NCI-H2107 treated with DMSO at 0.1 percent for 48 hours (cell line): ENCODE measurements at regions not wholly inside any gene's neighbourhood (a gene's known extent, or its start where the extent isn't known, plus 50 kb on each side); places are given as distances from the start of the nearest gene placed in this dataset.

Source experiments
- DNase-seq: peaks from one replicate; lab custom pipeline; 2025; ENCODE audit not compliant: unreplicated experiment; lab: John Stamatoyannopoulos, UW

DNA sequence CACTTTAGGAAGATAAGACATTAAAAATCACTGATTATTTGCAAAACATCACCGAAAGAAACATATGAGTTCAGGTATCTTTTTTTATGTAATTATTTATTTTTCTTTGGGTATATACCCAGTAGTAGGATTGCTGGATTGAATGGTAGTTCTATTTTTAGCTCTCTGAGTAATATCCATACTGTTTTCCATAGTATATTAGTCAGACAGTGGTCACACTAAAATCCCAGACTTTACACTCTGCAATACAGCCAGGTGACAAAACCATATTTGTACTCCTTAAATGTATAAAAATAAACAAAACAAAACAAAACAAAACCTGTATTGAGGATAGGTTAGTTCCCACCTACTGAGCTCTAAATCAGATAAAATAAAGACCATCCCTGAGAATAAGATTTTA is 1024.3 kb upstream of the EYS start:
- no peak for DNase-seq

DNA sequence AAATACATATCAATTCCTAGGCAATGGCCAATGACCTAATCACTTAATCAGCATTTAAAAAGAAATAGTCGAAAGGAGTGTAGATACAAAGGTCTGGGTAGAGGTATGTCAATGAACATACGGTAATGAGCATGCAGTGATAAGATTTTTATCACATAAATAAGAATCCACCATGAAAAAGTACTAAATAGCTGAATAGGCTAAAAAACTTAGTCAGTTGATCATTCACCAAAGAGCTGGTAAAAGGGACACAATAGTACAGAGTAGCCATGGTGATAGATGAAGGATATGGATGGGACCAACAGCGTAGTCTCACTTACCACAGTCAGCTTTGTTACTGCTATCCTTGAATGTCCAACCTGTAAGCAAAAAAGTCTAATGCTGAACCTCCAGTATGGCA is 1018.6 kb upstream of the EYS start:
- no peak for DNase-seq

DNA sequence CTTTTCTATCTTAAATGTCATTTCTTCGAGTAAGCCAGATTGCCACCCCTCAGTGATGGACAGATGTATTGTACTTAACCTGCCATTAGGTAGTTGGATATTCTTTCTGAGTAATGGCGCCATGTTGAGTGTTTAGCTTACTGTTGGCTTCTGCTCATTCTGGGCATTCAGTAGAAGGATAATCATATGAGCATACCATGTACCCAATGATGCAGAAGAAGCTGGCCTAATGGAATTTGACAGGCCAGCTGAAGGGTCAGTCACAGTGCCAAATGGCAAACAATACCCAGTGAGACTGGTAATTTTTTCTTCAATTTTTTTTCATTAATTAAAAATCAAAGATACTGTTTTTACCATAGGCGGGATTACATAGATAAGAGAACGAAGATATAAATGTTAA is 1010.8 kb upstream of the EYS start:
- DNase-seq: no peak

DNA sequence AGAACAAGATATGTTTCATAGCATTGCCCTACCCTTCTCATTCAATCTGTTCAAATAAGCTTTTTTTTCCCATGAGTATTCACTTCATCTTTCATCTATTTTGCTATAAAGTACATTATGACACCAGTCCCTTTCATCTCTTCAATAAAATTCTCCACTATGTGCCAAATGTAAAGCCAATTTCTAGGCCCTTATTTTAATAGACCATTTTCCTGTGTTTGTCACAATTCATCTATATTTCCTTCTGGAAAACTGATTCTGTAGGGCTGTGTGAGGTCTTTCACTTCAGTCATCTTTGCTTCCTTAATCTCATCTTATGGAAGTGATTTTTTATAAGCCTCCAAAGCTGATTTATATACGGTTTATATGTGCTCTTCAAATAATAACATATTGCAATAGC is 992.4 kb upstream of the EYS start:
- no peak for DNase-seq

DNA sequence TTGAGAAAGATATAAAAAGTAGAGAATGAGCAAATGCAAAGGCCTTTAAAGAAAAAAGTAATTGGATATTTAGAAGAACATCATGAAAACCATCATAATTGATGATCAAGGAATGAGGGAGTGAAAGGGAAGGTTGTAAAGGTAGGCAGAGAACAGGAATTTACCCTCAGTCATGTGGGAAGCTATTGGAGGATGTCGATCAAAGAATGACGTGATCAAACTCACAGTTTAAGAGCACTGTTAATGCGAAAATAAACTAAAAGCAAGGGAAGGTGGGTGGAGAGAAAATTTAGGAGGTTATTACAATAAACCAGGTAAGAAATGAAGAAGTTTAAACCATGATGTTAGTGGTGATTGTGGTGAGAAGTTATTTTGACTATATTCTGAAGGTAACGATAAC is 982.6 kb upstream of the EYS start:
- no peak for DNase-seq

DNA sequence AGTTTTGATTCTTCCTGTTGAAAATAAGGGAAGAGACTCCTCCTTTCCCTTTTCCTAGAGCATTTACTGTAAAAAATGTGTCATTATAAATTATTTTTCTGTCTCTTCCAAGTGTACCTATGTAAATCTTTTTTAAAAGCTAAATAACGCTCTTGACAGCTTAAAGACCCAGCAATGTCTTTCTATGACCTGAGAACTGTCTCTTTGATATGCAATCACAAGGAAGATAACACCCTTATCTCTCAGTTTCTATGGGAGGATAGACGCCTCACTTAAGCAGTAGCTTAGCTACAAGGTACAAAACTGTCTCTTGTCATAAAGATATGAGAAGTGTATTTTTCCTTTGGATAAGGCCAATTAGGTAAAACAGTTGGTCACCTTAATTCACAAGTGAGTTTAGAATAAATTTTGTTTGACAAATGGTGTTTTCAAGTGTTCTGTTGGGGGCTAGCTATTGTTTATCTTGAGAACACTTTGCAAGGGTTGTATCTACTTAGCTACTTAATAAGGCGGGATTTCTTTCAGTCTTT is 980.6 kb upstream of the EYS start:
- DNase-seq: no peak

DNA sequence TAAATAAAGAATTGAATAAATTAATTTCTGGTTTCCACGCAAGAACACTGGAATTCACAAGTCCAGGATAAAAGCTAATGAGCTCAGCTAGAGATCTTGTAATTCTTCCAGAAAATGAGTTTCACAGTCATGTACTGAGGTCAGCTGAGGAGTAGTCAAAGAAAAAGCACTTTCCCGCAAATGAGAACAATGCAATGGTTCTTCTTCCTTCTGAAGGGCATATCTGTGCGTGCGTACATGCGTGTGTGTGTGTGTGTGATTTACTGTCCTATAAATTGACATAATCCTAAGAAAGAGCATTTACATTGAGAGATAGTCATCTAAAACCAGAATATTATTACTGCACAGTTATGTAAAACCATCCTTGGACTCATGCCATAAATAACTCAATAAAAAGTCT is 968.9 kb upstream of the EYS start:
- no peak for DNase-seq

DNA sequence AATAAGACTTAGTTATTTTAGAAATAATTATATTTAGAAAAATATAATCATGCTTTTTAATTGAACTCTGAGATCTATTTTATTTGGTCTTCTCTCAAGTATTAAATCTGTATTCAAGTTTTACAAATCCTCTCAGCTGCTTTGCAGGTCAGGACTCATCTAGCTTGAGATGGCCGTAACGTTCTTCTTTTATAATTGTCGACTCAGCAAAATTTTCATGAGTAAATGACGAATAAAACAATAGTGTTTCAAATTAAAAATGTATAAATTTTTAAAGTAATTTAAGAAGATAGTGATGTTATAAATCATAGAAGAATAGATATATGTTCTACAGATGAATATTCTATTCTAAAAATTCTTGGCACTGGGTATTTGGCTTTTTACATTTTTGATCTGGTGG is 957.1 kb upstream of the EYS start:
- no peak for DNase-seq

DNA sequence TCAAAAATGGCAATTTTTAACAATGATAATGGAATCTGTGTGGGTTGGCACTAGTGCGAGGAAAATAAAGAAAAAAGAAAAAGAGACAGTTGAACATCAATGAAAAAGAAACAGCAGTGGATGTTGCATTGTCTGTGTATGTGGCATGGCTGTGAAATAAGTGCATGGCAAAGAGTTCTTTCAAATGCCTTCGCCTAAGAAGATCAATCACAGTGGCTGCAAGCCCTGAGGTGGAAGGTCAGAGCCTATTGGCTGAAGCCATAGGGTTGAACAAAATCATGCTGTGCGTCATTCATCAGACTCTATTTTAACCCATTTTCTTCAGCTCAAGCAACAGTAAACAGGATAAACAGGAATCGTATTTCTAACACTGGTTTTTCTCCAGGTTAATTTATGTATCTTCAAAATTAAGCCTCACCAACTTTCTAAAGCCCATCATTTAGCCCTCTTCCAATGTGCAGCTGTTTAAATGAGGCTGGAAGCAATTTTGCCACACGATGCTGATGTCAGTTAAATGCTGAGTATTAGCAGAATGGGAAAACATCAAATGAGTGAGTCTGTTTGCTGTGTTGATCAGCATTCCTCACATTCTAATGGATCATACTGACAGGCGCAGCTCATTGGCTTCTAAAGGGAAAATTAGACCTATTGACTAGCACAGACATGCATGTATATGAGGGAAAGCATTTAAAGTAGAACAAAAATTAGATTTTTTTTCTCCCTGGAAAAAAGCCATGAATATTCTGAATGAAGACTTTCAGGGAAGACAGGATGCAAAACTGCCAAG is 955.9 kb upstream of the EYS start:
- no peak for DNase-seq

DNA sequence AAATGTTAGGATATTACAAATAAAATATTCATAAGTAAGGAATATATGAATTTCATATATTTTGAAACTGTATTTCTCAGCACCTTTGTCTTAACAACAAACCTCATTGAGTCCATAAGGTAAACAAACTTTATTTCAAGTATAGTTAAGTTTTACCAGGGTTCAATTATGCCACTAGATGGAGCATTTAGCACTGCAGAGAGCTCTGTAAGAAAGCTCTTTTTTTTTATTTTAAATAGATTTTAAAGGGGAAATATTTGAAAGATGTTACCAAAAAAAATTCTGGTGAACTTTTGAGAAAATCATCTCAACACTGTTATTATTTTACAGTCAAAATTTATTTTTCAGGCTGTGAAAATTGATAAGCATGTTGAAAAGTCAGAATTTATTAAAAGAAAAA is 955.2 kb upstream of the EYS start:
- no peak for DNase-seq

DNA sequence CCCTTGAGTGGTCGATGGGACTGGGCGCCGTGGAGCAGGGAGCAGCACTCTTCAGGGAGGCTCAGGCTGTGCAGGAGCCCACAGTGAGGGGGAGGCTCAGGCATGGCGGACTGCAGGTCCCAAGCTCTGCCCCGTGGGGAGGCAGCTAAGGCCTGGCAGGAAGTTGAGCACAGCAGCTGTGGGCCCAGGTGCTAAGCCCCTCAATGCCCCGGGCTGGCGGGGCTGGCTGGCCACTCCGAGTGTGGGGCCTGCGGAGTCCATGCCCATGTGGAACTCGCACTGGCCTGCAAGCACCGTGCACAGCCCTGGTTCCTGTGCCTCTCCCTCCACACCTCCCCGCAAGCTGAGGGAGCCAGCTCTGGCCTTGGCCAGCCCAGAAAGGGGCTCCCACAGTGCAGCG is 948.4 kb upstream of the EYS start:
- no peak for DNase-seq

DNA sequence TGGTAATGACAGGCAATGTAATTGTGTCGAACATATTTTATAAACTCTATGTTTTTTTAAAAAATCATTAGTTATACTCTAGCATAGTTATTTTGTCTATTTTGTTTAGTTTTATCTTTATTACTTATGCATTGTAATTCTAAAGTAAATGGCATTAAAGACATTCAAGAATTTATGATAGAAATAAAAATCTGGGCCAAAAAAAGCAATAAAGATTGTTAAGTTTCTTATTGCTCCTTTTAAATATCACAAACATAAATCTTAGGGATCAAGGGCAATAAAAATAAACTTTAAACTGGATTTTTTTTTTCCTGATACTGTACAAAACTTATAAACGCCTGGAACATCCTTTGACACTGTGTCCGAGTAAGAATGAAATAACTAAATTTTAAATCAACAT is 931.5 kb upstream of the EYS start:
- no peak for DNase-seq

DNA sequence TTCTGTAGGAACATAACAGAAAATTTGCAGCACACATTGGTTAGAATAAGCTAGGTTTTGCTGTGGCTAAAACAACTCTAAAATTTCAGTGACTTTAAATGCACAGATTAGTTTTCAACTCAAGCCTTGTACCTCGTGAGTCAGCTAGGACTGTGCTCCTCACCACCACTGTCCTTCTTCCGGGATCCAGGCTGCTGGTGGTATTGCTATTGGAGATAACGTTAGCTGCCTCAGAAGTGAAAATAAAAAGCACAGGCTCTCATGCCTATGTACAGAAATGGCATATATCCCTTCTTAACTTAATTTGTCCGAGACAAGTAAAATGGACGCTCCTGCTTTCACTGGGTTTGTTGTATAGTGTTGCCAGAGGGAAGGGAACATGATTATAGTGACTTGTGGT is 931.1 kb upstream of the EYS start:
- no peak for DNase-seq

DNA sequence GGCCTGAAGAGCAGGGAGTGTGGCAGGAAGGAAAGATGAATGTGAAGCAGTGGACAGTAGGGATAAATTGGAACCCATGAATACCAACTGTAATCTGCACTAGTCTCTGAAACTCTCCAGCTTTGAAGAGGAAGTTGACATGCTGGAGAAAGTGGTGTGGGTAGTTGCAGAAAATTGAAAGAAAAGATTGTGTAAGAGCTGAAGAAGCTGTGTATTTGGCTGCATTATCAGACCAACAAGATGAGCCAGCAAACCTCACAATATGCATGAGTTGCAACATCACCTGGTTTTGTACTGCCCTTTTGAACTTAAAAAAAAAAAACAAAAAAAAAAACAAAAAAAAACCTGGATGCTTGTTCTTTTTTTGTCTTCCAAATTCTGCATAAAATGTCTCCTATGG is 921.9 kb upstream of the EYS start:
- no peak for DNase-seq

DNA sequence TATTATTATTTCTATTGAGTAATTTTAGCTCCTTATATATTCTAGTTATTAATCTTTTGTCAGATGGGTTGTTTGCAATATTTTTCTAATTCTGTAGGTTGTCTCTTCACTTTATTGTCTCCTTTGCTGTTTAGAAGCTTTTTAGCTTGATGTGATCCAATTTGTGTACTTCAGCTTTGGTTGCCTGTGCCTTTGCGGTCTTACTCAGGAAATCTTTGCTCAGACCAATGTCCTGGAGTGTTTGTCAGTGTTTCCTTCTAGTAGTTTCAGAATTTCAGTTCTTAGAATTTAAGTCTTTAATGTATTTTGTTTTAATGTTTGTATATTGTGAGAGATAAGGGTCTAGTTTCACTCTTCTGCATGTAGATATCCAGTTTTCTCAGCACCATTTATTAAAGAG is 916.0 kb upstream of the EYS start:
- no peak for DNase-seq

DNA sequence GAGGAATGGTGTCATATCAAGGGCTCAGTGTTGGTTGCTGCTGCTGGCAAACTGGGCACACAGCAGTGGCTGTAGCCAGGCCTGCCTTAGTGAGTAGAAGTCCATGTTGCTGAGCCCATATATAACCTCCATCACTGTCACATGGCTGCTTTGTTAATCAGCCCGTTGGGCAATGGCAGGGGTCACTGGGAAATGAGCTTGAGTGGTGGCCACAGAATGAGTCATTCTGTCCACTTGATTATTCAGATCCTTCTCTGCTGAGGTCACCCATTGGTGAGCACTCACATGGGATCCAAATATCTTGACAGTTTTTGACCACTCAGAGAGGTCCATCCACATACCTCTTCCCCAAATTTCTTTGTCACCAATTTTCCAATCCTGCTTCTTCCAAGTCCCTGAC is 898.9 kb upstream of the EYS start:
- DNase-seq: no peak

DNA sequence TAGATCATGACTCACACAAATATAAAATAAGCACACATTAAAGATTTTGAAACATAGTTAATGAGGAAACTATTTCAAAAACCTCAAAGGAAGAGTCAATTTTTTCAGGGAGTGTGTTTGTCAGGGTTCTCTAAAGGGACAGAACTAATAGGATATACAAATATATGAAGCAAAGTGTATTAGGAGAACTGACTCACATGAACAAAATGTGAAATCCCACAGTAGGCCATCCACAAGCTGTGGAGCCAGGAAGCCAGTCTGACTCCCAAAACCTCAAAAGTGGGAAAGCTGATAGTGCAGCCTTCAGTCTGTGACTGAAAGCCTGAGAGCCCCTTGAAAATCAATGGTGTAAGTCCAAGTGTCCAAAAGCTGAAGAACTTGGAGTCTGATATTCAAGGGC is 898.0 kb upstream of the EYS start:
- no peak for DNase-seq

DNA sequence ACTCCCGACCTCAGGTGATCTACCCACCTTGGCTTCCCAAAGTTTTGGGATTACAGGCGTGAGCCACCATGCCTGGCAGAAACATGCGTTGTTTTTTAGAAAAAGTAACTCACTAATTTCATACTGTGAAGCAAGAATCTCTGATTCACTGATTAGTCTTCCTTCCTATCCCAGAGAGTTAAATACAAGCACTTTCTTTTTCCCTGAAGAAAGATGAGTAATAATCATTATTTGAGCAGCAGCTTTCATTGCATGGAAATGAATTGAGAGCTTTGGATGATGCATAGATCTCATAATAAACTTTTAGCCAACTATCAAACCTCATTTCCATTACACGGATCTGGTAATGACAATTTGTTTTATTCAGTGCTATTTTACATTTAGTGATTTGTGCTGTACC is 892.5 kb upstream of the EYS start:
- no peak for DNase-seq

DNA sequence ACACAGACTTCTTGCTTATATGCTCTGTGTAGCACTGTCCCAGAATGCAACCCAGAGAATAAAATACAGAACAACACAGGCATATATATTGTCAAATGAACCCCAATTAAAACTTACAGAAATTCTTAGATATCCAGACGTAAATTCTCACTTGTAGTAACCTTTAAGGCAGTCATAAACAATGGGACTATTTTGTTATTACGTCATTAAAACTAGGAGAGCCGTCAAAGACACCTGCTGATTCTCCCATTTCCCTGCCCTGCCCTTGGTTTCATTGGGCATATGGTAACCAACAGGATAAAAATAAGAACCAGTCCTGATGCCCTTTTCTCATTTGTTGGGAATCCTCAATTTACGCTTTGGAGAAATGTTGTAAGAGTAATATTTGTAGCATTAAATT is 871.3 kb upstream of the EYS start:
- no peak for DNase-seq

DNA sequence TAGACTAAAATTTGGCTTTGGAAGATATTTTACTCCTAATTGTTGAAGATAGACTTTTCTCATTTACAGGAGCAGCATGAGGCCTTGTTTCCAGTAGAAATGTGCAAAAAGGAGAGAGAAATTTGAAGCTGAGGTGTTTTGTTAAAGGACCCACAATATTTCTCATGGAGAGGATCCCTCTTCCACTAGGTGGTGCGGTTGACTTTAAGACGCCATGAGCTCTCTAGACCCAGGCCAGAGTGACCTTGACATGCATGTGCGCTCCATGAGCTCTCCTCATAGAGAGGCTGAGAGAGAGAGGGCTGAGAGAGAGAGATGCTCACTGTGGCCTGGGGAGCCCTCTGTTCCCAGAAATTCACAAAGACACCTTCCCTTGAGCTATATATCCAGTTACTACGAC is 861.2 kb upstream of the EYS start:
- DNase-seq: no peak

DNA sequence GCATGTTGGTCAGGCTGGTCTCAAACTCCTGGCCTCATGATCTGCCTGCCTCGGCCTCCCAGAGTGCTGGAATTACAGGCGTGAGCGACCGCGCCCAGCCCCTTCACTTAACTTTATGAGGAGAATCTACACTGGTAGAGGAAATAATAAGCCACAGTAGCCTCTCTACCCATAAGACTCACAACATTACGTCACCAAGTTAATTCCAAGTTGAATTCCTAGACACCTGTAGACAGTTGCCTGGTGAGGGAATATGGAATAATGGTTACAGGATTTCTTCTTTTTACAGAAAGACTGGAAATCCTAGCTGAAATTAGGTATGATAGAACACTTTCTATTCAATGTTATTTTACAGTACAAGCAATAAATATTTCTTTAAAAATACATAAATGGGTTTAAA is 854.5 kb upstream of the EYS start:
- no peak for DNase-seq

DNA sequence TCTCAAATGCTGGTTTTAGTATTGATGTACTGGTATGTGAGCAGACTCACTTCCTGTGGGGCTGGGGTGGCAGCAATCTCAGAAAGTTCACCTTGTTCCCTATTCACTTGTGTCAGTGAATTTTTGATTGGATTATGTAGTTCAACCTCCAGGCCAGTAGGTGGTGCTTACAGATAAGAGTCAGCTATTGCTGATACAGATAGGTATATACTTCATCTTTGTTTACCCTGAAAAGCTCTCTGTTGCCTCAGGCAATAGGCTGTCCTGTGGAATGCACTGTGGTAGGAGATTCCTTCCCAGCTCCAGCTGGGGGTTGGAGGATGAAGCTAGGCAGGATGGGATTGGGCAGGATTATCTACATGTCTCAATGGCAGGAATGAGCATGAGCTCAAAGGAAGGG is 851.2 kb upstream of the EYS start:
- no peak for DNase-seq

DNA sequence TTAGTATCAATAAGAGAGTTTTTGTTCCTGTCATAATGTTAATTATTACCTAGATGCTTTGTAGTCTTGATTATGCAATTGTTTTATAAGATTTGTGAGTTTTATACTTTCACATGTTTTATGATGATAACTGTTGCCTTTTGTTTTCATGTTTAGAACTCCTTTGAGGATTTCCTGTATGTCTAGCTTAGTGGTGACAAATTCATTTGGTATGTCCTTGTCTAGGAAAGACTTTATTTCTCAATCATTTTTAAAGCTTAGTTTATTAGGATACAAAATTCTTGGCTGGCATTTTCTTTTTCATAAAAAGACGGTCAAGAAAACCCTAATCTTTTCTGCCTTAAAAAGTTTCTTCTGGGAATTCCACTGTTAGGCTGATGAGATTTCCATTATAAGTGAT is 849.9 kb upstream of the EYS start:
- no peak for DNase-seq
